22Rv1 (cell line): ENCODE measurements at regions not wholly inside any gene's neighbourhood (a gene's known extent, or its start where the extent isn't known, plus 50 kb on each side); places are given as distances from the start of the nearest gene placed in this dataset.

Experiments
- H3K27ac ChIP-seq: fragments of 450-650 bp; 2 replicates; pipeline ENCODE4 v1.5.1; 2017
- CTCF ChIP-seq: fragments of 450-650 bp; IDR thresholded peaks from 2 replicates; pipeline ENCODE4 v1.5.1; 2017; ENCODE audit warnings: mild to moderate bottlenecking
- ZFX ChIP-seq: fragments of 450-650 bp; IDR thresholded peaks from 2 replicates; pipeline ENCODE4 v1.6.1; 2017; ENCODE audit warnings: antibody characterized with exemption, borderline replicate concordance

GRCh38 chr3:153599685-153600084, 437.7 kb downstream of the RAP2B start:
- no peak for TF ChIP-seq ZFX
- no peak for TF ChIP-seq CTCF
- no peak overlapping the region for H3K27ac ChIP-seq

GRCh38 chr3:153600896-153601295, 438.9 kb downstream of the RAP2B start:
- no peak overlapping the region for H3K27ac ChIP-seq
- TF ChIP-seq CTCF (no peak), ZFX (no peak)

GRCh38 chr3:153601374-153601853, 439.4 kb downstream of the RAP2B start:
- TF ChIP-seq ZFX: no peak
- no peak for TF ChIP-seq CTCF
- H3K27ac ChIP-seq: no peak overlapping the region

GRCh38 chr3:153602801-153603200, 440.8 kb downstream of the RAP2B start:
- no peak overlapping the region for H3K27ac ChIP-seq
- no peak for TF ChIP-seq CTCF
- TF ChIP-seq ZFX: no peak

GRCh38 chr3:153614140-153614539, 452.1 kb downstream of the RAP2B start:
- TF ChIP-seq ZFX (no peak), CTCF (no peak)
- H3K27ac ChIP-seq: no peak overlapping the region

GRCh38 chr3:153614563-153614962, 452.5 kb downstream of the RAP2B start:
- H3K27ac ChIP-seq: no peak overlapping the region
- TF ChIP-seq CTCF (no peak), ZFX (no peak)

GRCh38 chr3:153615863-153616262, 453.8 kb downstream of the RAP2B start:
- no peak overlapping the region for H3K27ac ChIP-seq
- TF ChIP-seq ZFX (no peak), CTCF (no peak)
